Heart left ventricle (tissue), 16 donors: ENCODE measurements at regions not wholly inside any gene's neighbourhood (a gene's known extent, or its start where the extent isn't known, plus 50 kb on each side); places are given as distances from the start of the nearest gene placed in this dataset.

Source experiments
- ATAC-seq, 4 donors: fragments of 200-7000 bp; cut with Tn5 transposase; one replicate each; pipeline ENCODE4 v1.9.1; 2020 to 2022; ENCODE audit warnings: moderate library complexity in 4 of 4, mild to moderate bottlenecking in 3 of 4, moderate number of reproducible peaks in 1 of 4
- DNase-seq, 5 donors: peaks; one replicate each; pipeline ENCODE4 v3.0.0-alpha.2; 2020
- H3K27ac ChIP-seq, 12 donors: fragments of 200-600 bp; sonication (generic) in 4 of 12; one replicate each; pipeline versions ENCODE4 v1.5.0 to v1.8.0; 2016 to 2022; ENCODE audit warnings: mild to moderate bottlenecking in 2 of 12
- H3K27me3 ChIP-seq, 9 donors: fragments of 200-600 bp; sonication (generic) in 2 of 9; one replicate each; pipeline versions ENCODE4 v1.5.1 to v1.8.0; 2016 to 2022; ENCODE audit warnings: mild to moderate bottlenecking in 3 of 9
- H3K36me3 ChIP-seq, 9 donors: fragments of 200-600 bp; sonication (generic) in 2 of 9; one replicate each; pipeline versions ENCODE4 v1.5.0 to v1.8.0; 2018 to 2022; ENCODE audit warnings: mild to moderate bottlenecking in 2 of 9
- H3K4me1 ChIP-seq, 12 donors: fragments of 200-600 bp; sonication (generic) in 4 of 12; one replicate each; pipeline versions ENCODE4 v1.5.0 to v1.8.0; 2016 to 2022; ENCODE audit warnings: mild to moderate bottlenecking in 3 of 12
- H3K4me3 ChIP-seq, 12 donors: fragments of 200-600 bp; sonication (generic) in 4 of 12; one replicate each; pipeline versions ENCODE4 v1.5.0 to v1.8.0; 2017 to 2022; ENCODE audit warnings: mild to moderate bottlenecking in 9 of 12, moderate library complexity in 4 of 12
- H3K9me3 ChIP-seq, 12 donors: fragments of 200-600 bp; sonication (generic) in 4 of 12; one replicate each; pipeline versions ENCODE4 v1.5.0 to v1.8.0; 2016 to 2022; ENCODE audit warnings: mild to moderate bottlenecking in 1 of 12
- CTCF ChIP-seq, 12 donors: fragments of 200-600 bp; sonication (generic) in 4 of 12; IDR thresholded peaks; one replicate each; pipeline versions ENCODE4 v1.5.0 to v1.8.0; 2018 to 2022; ENCODE audit warnings: antibody characterized with exemption in 12 of 12, mild to moderate bottlenecking in 5 of 12
- POLR2A ChIP-seq, 2 donors: fragments of 450-650 bp; IDR thresholded peaks; one replicate each; pipeline ENCODE4 v1.6.1; 2017; ENCODE audit warnings: antibody characterized with exemption in 2 of 2, mild to moderate bottlenecking in 2 of 2, moderate library complexity in 2 of 2
- WGBS, 4 donors: extraction: QIAGEN DNeasy Blood & Tissue Kit in 2 of 4; methylation state at CpG; one replicate each; pipeline versions ENCODE4 v1.1.5 to v1.1.7; 2013 to 2018; 5-methylcytosine and 5-hydroxymethylcytosine counted together
- intact Hi-C, 10 donors: fragments of 100-400 bp; cut with DNase I; formaldehyde crosslinking; loops; one replicate each; pipeline versions ENCODE4 v1.11.1 to v1.14.2; 2022
- donor health status: ischemic (EF 13 %, LVEDD 7.1; RV severe dilation, severe dysfunction).
- donor health status: healthy with polysubstance abuse.
- donor health status: DM: no; HTN: yes; CAD: no.
- donor health status: DM: no; HTN: no; CAD: no.
- donor health status: ischemic (EF 25% LVEDD 6.9; RV normal size, moderate dysfunction).
- donor health status: ischemic (EF 25% LVEDD 5.7; RV mildly dilated, moderate dysfunction).
- donor health status: healthy.
- donor health status: DM: yes; HTN: yes; CAD: no.
- donor health status: ischemic (EF 35%, LVEDD 5.7; RV mildly dilated, moderate dysfunction).
- donor health status: nonischemic (EF 11% LVEDD 7.7; RV severe dilation, severe dysfunction).
- donor health status: DM: yes; HTN: yes; CAD: no.
- donor health status: PGD.
- donor health status: ischemic (EF 29% LVEDD 5.4; RV normal size, mild dysfunction).
- donor health status: nonischemic (EF 23%, LVEDD 6.1; RV moderate dilation, normal function).

- WGBS, 4 donors: 77 to 90% (median 81%) methylated on average over 1 of the region's 1 CpG
These were observed 55.8 kb downstream of the KCNE4 start for GRCh38 chr2:223107825-223108224.

GRCh38 chr2:223108351-223109050, 56.5 kb downstream of the KCNE4 start:
- Histone ChIP-seq H3K4me1 (no peaks in the 10 kb centered on the region), H3K9me3 (no peaks in the 10 kb centered on the region), H3K36me3 (no peaks in the 10 kb centered on the region), H3K27ac (no peak overlapping the region), H3K4me3 (no peak overlapping the region), H3K27me3 (no peaks in the 10 kb centered on the region)
- DNase-seq (no peak), ATAC-seq (peak in 2 of 4 donors; percentile 14 to 33)
- WGBS, 4 donors: 51 to 73% (median 61%) methylated on average over 5 of the region's 5 CpGs
- intact Hi-C loops: no loop called here
- no peak for TF ChIP-seq POLR2A (IDR thresholded peaks at IDR 0.05)
- no peak for TF ChIP-seq CTCF (IDR thresholded peaks at IDR 0.05)

More at GRCh38 chr2:223107825-223108224, 55.8 kb downstream of the KCNE4 start:
- TF ChIP-seq CTCF (IDR thresholded peaks at IDR 0.05) (no peak), POLR2A (IDR thresholded peaks at IDR 0.05) (no peak)
- intact Hi-C loops: no loop called here
- Histone ChIP-seq H3K27me3 (no peaks in the 10 kb centered on the region), H3K9me3 (no peaks in the 10 kb centered on the region), H3K4me1 (no peaks in the 10 kb centered on the region), H3K36me3 (no peaks in the 10 kb centered on the region), H3K4me3 (no peak overlapping the region), H3K27ac (no peak overlapping the region)
- DNase-seq (no peak), ATAC-seq (no peak)

GRCh38 chr2:223109341-223109740, 57.4 kb downstream of the KCNE4 start:
- 54 to 83% (median 65%) methylated on average over 3 of the region's 3 CpGs for WGBS, 4 donors
- Histone ChIP-seq H3K27me3 (no peaks in the 10 kb centered on the region), H3K9me3 (no peaks in the 10 kb centered on the region), H3K4me3 (no peak overlapping the region), H3K4me1 (no peaks in the 10 kb centered on the region), H3K27ac (no peak overlapping the region), H3K36me3 (no peaks in the 10 kb centered on the region)
- TF ChIP-seq CTCF (IDR thresholded peaks at IDR 0.05): no peak
- no peak for TF ChIP-seq POLR2A (IDR thresholded peaks at IDR 0.05)
- intact Hi-C loops: no loop called here
- ATAC-seq (no peak), DNase-seq (no peak)

GRCh38 chr2:223113161-223113560, 61.2 kb downstream of the KCNE4 start:
- no peaks in the 10 kb centered on the region for H3K27me3 ChIP-seq
- intact Hi-C loops: no loop called here
- no peak for ATAC-seq
- H3K4me3 ChIP-seq: no peak overlapping the region
- no peak overlapping the region for H3K27ac ChIP-seq
- no peaks in the 10 kb centered on the region for H3K9me3 ChIP-seq
- H3K4me1 ChIP-seq: no peaks in the 10 kb centered on the region
- no peaks in the 10 kb centered on the region for H3K36me3 ChIP-seq
- no peak for TF ChIP-seq POLR2A (IDR thresholded peaks at IDR 0.05)
- TF ChIP-seq CTCF (IDR thresholded peaks at IDR 0.05): no peak
- no peak for DNase-seq
